COLO668 (cell line): ENCODE measurements at regions not wholly inside any gene's neighbourhood (a gene's known extent, or its start where the extent isn't known, plus 50 kb on each side); places are given as distances from the start of the nearest gene placed in this dataset.
A peak's percentile ranks its signal among the peaks of the same experiment; 100 is the strongest.

Source experiments
- DNase-seq: peaks from one replicate; lab custom pipeline; 2025; ENCODE audit not compliant: unreplicated experiment; lab: John Stamatoyannopoulos, UW

DNA sequence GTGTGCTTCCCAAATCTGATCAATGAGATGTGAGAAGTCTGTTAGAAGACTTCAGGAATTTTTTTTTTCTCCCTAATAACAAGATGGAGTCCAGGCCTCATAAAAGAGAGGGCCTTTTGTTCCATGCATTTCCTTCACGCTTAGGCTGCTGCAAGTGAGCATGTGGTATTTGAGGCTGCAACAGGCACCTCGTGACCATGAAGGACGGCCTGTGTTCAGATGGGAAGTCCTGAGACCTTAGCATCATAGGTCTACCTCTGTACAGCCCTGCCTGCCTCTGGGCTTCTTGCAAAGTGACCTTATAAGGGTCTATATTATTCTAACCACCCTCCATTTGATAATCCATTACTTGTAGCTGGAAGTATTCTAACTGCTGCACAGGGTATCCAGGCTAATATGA is 86.6 kb downstream of the BOD1 start:
- no peak for DNase-seq

DNA sequence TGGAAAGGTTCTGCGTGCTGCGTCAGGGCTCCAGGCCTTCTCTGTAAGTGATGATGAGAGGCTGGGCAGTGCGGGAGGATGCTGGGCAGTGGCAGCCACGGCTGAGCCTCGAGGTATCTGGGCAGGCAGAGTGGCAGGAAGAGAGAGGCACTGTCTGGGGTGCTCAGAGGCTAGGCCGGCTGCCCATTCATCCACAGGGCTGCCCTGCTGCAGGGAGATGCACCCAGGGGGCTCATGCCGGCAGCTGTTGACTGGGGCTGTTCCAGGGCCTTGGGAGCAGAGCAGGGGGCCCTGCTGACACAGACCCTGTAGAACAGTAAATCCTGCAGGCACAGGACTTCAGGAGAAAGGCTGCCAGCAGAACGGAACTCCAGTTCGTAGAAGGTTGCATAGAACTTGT is 88.8 kb downstream of the BOD1 start:
- no peak for DNase-seq

DNA sequence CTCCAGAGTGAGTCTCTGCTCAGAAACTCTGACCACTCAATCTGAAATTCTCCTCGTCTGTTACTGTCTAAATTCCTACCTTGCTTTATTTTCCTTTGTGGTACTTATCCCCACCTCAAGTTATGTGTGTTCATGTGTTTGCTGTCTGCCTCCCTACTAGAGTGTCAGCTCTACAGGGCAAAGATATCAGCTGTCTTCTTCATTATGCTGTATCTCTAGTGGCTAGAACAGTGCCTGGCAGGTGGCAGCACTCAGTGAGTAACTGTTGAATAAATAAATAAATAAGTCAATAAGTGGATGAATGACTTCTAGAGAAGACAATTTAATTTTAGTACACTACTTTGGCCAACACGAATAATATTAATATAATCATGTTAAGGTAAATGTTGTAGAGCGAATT is 92.3 kb downstream of the BOD1 start:
- no peak for DNase-seq

DNA sequence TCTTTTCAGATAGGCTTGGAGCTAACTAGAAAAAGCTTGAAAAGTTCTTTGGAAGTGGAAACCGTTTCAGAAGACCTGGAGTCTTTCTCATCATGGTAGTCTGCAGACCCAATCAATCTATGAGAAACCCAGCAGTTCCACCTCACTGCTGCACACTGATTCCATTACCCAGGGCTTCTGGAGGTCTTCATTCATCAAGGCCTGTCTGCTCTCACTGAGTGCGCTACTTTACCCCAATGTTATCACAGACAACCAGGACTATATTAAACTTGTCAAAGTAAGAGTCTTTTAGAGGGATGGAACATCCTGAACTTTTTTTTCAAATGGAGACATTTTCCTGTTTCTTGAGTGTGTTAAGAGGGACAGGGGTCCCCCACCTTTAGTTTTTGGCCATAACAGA is 93.1 kb downstream of the BOD1 start:
- DNase-seq = no peak

DNA sequence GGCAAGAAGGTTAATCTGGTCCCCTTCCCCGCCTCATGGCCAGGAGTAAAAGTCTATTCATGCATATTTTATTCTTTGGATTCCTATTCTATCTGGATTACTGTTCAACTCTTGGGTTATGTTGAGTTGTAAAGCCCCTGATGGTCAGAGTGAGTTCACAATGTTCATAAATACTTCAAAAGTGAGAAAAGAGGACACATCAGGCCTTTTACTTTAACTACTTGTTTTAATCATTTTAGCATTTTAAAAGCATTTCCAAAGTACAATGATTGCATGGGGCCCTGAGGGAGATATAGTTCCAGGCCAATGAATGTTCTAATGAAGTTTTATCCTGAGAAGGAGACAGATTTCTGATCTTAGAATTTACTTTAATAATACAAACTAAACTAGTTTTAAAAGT is 93.9 kb downstream of the BOD1 start:
- no peak for DNase-seq

DNA sequence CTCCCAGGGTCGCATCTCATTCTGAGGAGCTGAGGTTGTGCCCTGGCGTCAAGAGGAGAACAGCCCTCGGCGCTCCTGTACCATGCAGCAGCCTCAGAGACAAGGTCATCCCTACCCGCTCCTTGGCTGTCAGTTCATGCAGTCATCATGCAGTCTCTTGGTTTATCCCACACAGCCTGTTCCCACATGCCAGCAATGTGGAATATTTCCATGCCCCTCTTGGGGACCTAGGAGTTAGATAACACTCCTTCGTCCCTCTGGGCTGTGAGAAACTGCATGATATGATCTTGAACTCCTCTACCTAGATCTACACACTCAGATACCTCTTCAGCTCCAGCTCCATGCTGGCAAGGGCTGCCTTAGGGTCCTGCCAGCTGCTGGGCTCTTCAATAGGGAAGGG is 97.6 kb downstream of the BOD1 start:
- DNase-seq = no peak

DNA sequence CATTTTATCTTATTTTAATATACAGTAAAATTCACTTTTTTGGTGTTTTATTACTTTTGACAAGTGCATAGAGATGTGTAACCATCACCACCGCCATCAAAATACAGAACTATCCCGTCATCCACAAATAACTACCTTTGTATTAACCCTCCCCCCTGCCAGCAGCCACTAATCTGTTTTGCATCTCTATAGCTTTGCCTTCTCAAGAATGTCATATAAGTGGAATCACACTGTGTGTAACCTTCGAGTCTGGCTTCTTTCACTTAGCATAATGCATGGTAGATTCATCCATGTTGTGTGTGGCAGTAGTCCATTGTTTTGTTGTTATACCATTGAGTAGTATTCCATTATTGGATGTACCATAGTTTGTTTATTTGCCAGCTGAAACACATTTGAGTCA is 98.8 kb downstream of the BOD1 start:
- no peak for DNase-seq

DNA sequence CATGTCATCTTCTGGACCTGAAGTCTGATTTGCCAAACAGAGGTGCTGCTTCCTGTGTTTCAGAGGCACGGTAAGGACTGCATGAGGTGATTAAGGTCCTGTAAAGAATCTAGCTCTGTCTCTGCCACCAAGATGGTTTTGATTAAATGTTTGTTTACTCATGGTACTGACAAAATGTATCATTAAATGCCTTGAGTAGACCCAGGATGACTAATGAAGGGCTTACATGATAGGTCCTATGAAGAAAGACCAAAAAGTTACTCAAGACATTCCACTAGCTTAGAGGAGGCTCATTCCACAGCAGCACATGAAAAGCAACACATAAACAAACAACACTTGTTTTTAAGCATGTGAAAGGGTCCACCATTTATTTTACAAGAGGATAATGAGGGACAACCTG is 100.9 kb downstream of the BOD1 start:
- DNase-seq = no peak

DNA sequence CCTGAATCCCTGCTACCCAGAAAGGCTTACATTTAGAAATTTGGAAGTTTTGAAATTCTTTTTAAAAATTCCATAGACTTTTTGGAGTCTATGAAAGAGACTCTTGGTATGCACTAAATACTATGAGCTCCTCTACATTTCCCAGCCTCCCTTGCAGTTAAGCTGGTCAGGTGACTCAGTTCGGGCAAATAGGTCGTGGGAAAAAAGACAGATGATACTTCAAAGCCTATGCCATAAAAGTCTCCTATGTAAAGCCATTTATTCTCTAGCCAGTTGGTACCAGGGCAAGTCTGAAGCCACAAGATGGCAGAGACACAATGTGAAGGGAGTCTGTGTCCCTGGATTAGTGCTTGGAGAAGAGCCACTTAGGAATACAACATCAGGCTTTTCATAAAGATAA is 101.8 kb downstream of the BOD1 start:
- DNase-seq = no peak

DNA sequence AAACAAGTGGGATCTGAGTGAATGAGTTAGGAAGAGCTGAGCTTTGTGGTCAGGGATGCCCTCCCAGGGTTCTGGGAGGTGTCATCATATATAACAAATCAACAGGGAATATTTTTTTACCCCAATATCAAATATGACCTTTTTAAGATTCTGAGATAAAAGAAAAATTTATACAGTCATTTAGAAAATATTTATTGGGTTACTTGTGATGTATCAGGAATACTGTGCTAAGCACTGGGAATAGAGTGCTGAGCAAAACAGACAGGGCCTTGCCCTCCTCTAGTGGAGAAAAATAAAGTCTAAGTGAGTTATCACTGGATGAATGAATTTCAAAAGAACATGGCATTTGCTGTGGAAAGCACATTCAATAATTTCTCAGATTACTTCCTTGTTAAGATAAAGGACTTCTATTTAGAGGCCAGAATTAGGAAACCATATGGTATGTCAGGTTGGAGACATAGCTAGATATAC is 102.9 kb downstream of the BOD1 start:
- no peak for DNase-seq

DNA sequence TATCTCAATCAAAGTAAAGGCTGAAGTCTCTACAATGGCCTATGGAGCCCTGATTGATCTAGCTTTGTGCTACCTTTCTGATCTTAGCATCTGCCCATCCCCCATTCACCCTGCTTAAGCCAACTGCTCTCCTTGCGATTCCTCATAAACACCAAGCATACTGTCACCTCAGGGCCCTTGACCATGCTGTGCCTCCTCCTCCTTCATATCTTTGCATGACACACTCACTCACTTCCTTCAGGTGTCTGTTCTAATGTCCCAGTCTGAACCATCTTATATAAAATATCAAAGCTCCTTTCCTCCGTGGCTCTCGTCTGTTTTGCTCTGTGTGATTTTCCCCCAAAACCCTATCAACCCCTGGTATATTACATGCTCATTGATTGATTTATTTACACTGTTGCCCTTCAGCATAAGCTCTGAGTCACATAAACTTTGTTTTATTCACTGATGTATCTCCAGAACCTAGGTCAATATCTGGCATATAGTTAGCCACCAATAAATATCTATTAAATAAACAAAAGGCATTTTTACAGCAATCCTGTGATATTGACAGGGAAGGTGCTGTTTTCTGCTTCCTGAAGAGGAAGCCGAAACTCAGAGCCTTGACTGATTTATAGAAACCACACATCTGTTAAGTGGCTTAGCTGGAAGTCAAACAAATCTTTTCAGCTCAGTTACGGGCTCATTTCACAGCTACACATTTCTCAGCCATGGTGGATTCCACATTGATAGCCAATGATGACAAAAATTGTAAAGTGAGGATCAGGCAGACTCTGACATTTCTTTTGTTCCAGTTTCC is 103.6 kb downstream of the BOD1 start:
- no peak for DNase-seq

DNA sequence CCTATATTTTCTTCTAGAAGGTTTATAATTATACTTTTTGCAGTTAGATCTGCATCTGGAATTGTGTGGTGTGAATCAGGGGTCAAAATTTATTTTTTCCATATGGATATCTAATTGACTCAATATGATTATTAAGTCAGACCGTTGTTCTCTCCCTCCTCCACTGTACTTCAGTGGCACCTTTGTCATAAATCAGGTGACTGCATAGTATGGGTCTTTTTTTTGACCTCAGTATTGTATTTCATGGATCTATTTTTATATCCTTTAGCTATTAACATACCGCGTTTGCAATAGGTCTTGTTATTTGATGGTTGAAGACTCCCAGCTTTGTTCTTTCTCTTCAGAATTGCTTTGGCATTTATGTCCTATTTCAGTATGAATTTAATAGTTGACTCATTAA is 107.4 kb downstream of the BOD1 start:
- no peak for DNase-seq

DNA sequence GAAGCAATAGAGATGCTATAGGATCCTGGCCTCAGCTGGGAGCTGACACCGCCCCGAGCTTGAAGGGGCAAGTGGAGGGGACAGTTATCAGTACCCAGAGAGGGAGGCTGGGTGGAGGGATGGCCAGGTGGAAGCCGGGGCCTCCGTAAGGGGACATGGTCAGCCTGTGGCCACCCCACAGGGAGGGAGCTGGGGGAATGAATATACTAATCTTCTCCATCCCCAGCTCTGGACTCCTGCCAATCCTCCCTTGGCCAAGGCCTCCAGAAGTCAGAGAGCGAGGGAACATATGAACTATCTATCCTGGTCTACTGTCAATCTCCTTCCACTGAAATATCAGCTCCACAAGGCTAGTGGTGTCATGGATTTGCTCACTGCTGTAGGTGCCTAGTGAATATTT is 109.3 kb downstream of the BOD1 start:
- no peak for DNase-seq

DNA sequence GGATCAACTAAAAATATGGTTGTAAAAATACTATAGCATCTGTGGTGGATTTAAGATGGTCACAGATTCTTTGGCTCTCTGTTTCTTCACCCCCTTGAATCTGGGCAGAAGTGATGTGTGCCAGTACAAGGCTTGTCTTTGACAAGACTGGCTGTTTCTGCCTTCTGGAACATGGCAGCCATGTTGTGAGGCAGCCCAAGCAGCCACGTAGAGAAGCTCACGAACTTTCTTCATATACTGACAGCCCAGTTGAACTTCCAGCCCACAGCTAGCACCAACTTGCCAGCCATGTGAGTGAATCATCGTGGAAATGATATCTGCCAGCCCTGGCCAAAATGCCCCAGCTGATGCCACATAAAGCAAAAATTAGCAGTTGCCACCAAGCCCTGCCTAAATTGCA is 110.8 kb downstream of the BOD1 start:
- DNase-seq = no peak

DNA sequence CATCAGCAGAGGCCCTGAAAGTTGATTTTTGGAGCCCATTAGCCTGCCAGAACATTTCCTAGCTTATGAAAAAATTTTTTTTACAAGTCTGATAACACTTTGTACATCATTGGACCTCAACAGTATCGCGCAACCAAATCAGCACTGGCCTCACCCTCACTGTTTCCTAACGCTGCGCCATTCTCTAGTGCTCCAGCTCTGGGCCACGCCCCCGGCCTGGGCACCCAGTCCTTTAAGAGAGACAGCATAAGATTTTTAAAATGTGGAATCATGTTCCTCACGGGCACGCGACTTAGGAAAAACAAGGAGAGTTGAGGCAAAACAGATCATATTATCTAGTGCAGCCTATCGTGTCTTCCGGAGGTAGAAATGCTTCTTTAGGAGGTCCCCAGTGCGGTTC is 114.5 kb downstream of the BOD1 start:
- DNase-seq = no peak

DNA sequence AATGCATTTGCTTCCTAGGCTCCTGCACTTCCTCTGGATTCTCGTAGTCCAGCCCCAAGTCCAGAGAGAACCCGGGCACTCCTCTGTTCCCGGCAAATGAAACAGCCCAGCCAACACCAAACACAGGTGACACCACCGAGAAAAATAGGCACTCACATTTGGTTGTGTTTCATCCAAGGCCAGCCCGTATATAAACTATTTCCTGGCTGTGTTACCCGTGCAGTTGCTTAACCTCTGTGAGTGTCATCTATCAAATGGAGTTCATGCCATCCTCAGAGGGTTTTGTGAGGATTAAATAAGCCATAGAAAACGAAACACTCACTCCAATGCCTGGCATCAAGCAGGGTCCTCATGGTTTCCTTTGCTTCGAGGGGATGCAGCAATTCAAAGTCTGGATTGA is 115.2 kb downstream of the BOD1 start:
- DNase-seq = no peak

DNA sequence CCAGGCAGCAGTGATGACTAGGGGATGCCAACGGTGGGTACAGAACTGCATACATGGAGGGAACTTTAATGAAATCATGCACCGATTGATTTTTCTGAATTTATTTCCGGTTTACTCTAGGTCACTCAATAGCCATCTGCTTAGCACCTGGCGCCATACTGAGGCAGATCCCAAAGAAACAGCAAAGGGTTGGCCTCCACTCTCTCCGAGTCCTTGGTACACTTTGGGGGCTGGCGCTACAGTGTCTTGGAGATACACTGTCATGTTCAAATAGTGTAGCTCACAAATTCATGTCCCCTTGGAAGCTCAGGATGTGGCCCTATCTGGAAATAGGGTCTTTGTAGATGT is 116.3 kb downstream of the BOD1 start:
- DNase-seq = no peak

DNA sequence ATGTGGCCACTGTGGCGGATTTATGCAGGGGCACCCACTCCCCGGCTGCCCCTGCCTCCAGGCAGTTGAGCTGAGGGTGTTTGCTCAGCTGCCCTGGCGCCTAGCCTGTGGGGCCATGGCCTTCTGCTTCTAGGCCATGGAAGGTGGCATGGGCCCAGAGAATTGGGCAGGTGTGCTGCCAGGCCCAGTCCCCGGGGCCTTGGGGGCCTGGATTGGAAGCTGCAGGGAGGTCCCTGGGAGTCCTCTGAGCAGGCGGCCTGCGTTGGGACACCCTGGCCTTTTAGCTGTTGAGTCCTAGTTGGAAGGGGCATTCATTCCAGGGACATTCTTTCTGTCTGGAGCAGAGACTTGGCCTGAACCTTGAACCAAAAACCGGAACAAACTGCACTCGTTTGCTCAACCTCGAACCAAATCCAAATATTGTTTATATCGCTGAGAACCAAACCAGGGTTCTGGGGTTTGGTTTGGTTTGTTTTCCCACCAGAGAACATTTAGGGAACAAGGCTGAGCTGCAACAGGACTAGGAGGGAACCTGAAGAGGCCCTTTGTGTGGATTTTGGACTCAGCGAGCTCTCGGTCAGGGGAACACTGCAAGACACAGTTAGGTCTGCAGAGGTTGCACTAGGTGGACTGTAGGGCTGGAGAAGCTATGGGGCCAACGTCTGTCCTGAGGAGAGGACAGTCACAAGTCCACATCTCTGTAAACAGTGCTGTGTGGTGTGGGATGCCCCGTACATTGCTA is 116.8 kb downstream of the BOD1 start:
- DNase-seq = peak; percentile 86

DNA sequence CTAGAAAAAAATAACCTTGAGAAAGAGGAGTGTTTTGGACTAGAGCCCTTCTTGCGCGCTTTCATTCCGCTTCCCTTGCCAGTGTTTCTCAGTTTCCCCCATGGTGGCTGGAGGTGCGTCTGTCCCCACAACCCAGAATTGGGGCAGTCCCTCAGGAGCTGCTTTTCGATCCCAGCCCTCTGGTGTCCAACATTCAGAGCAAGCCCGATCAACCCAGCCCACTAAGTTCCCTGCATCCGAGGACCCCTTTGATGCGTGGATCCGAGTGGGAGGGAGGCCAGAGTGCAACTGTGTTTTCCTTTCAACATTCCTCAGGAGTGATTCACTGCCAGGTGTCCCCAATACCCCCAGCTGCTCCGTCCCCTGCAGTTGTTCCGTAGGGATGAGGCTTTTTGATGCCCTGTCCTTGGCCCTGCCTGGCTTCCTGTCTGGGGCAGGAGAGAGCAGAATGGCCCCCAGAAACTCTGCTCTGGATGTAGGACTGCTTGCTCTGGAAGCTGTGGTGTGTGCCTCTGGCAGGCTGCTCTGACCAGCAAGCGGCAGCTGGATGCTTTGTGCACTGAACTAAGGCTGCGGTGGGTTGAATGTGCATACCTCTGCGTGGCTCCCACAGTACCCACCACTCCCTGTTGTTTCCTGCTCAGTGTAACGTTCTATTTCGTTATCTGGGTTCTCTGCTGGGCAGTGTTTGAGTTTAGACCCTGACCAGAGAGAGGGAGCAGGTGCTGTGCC is 117.5 kb downstream of the BOD1 start:
- peak; percentile 64 for DNase-seq

DNA sequence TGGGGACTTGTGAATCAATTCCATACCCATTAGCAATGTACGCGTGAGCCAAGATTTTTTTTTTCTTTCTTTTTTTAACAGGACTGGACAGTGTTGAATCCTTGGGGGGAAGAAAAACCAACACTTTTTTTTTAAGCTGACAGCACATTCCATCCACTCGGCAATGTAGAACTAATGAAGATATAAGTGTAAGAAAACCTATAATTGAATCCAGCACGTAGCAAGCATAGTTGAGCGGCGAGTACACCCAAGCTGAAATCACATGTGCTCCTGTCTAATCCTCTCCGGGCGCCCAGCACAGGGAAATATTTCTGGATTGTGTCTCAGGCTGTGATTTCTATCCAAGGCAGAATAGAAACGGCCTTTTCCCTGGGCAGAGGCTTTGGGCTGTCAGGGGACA is 118.2 kb downstream of the BOD1 start:
- no peak for DNase-seq

DNA sequence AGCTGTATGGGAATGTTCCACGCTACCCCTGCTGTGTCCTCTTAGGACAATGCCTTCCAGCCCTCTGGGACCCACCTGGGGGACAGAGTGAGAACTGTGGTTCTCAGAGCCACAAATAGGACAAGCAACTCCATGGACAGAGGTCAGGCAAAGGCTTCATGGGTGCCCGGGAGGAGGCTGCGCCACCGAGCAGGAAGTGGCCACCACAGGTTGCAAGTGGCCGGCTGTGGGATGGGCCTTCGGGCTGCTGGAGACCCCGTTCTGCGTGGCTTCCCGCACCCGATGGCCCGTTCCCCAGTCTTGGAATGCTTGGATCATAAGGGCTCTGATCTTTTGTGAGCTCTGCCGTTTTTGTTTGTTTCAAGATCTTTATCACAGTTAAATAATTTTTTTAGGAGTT is 118.8 kb downstream of the BOD1 start:
- DNase-seq = no peak

DNA sequence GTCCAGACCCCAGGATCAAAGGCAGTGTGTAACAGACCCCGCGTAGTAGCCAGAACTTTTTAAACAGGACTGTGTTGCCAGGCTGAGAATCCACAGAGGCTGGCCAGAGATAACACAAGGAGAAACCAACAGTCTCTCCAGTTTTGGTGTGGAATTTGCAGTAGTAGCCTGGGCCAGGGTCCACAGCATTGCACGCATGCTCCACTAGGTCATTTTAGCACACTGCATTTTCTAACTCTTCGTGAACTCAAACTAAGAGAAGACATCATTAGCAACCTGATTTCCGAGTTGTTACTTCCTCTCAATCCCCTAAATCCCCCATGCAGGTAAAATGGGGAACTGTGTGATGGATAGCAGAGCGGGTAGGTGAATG is 119.6 kb downstream of the BOD1 start:
- no peak for DNase-seq
